DOHH2 (cell line): ENCODE measurements at regions not wholly inside any gene's neighbourhood (a gene's known extent, or its start where the extent isn't known, plus 50 kb on each side); places are given as distances from the start of the nearest gene placed in this dataset.

ENCODE experiments used
- H3F3A ChIP-seq: fragments of 200-600 bp; sonication (generic), shearing (Covaris generic); 2 replicates; pipeline ENCODE4 v1.6.0; 2016; ENCODE audit warnings: antibody characterized with exemption, mild to moderate bottlenecking; ENCODE audit not compliant: control insufficient read depth, insufficient read depth
- H3K27ac ChIP-seq: fragments of 200-600 bp; sonication (generic); 2 replicates; pipeline ENCODE4 v1.5.1; 2014; ENCODE audit warnings: low read depth, mild to moderate bottlenecking, low read length, moderate library complexity
- H3K27me3 ChIP-seq: fragments of 200-600 bp; sonication (generic); 2 replicates; pipeline ENCODE4 v1.6.1; 2014; ENCODE audit warnings: mild to moderate bottlenecking, low read length, mixed read lengths; ENCODE audit not compliant: control insufficient read depth
- H3K36me3 ChIP-seq: fragments of 200-600 bp; sonication (generic); 2 replicates; pipeline ENCODE4 v1.6.1; 2014; ENCODE audit warnings: mild to moderate bottlenecking, low read length, moderate library complexity, mixed read lengths; ENCODE audit not compliant: control insufficient read depth
- H3K4me1 ChIP-seq: fragments of 200-600 bp; sonication (generic); 2 replicates; pipeline ENCODE4 v1.6.1; 2014; ENCODE audit warnings: mild to moderate bottlenecking, low read length, mixed read lengths; ENCODE audit not compliant: control insufficient read depth
- H3K4me2 ChIP-seq: fragments of 200-600 bp; sonication (generic); 2 replicates; pipeline ENCODE4 v1.6.0; 2014; ENCODE audit warnings: mild to moderate bottlenecking, low read length, moderate library complexity
- H3K4me3 ChIP-seq: fragments of 200-600 bp; sonication (generic); 2 replicates; pipeline ENCODE4 v1.5.1; 2014; ENCODE audit warnings: mild to moderate bottlenecking, low read length, mixed read lengths
- H3K79me2 ChIP-seq: fragments of 200-600 bp; sonication (generic); 2 replicates; pipeline ENCODE4 v1.6.1; 2014; ENCODE audit warnings: mild to moderate bottlenecking, low read length, mixed read lengths; ENCODE audit not compliant: control insufficient read depth
- H3K9me2 ChIP-seq: fragments of 200-600 bp; sonication (generic); replicated peaks from 2 replicates; pipeline ENCODE4 v1.6.1; 2014; ENCODE audit warnings: mild to moderate bottlenecking, low read length, mixed read lengths; ENCODE audit not compliant: control insufficient read depth
- H3K9me3 ChIP-seq: fragments of 200-600 bp; sonication (generic); 2 replicates; pipeline ENCODE4 v1.6.1; 2014; ENCODE audit warnings: antibody characterized with exemption, low read length, mixed read lengths; ENCODE audit not compliant: control insufficient read depth, insufficient read depth
- H4K20me1 ChIP-seq: fragments of 200-600 bp; sonication (generic); 2 replicates; pipeline ENCODE4 v1.6.0; 2014; ENCODE audit warnings: low read depth, mild to moderate bottlenecking, antibody characterized with exemption, low read length, moderate library complexity; ENCODE audit not compliant: control insufficient read depth, insufficient read depth
- CTCF ChIP-seq: fragments of 200-600 bp; sonication (generic); IDR thresholded peaks from one replicate; pipeline ENCODE4 v1.5.1; 2014; ENCODE audit warnings: antibody characterized with exemption, mild to moderate bottlenecking, low read depth, low read length; ENCODE audit not compliant: poor library complexity, severe bottlenecking
- EZH2phosphoT487 ChIP-seq: fragments of 200-600 bp; sonication (generic); IDR thresholded peaks from 2 replicates; pipeline ENCODE4 v1.6.1; 2017; ENCODE audit warnings: borderline replicate concordance, mild to moderate bottlenecking, antibody characterized with exemption, low read length, moderate library complexity, mixed read lengths

- Histone ChIP-seq H3K4me2 (no peak overlapping the region), H3K27me3 (no peaks in the 10 kb centered on the region), H4K20me1 (no peaks in the 10 kb centered on the region), H3K9me3 (no peaks in the 10 kb centered on the region), H3K4me1 (no peaks in the 10 kb centered on the region), H3F3A (no peaks in the 10 kb centered on the region), H3K9me2 (no peaks in the 10 kb centered on the region), H3K36me3 (no peaks in the 10 kb centered on the region), H3K79me2 (no peaks in the 10 kb centered on the region), H3K4me3 (no peak overlapping the region), H3K27ac (no peak overlapping the region)
- TF ChIP-seq CTCF (no peak), EZH2phosphoT487 (no peak)
Observed at GRCh38 chr1:17877316-17877715, 122.2 kb downstream of the ACTL8 start.

- Histone ChIP-seq H3K9me2 (no peaks in the 10 kb centered on the region), H3K4me1 (no peaks in the 10 kb centered on the region), H3F3A (no peaks in the 10 kb centered on the region), H3K4me2 (no peak overlapping the region), H3K79me2 (no peaks in the 10 kb centered on the region), H3K4me3 (no peak overlapping the region), H3K36me3 (no peaks in the 10 kb centered on the region), H3K9me3 (no peaks in the 10 kb centered on the region), H4K20me1 (no peaks in the 10 kb centered on the region), H3K27ac (no peak overlapping the region), H3K27me3 (no peaks in the 10 kb centered on the region)
- no peak for TF ChIP-seq EZH2phosphoT487
- TF ChIP-seq CTCF = no peak
Observed at GRCh38 chr1:17877896-17878295, 122.8 kb downstream of the ACTL8 start.

GRCh38 chr1:17878837-17879236, 123.7 kb downstream of the ACTL8 start:
- H3K27me3 ChIP-seq = no peaks in the 10 kb centered on the region

More at GRCh38 chr1:17878837-17879236, 123.7 kb downstream of the ACTL8 start:
- Histone ChIP-seq H3K9me2 (no peaks in the 10 kb centered on the region), H3K4me3 (no peak overlapping the region), H3K4me2 (no peak overlapping the region), H3K9me3 (no peaks in the 10 kb centered on the region), H3K36me3 (no peaks in the 10 kb centered on the region), H3F3A (no peaks in the 10 kb centered on the region), H4K20me1 (no peaks in the 10 kb centered on the region), H3K27ac (no peak overlapping the region), H3K79me2 (no peaks in the 10 kb centered on the region), H3K4me1 (no peaks in the 10 kb centered on the region)
- no peak for TF ChIP-seq EZH2phosphoT487
- TF ChIP-seq CTCF = no peak
